GM12865 (cell line): ENCODE measurements at regions not wholly inside any gene's neighbourhood (a gene's known extent, or its start where the extent isn't known, plus 50 kb on each side); places are given as distances from the start of the nearest gene placed in this dataset.

ENCODE experiments used
- DNase-seq: peaks from one replicate; pipeline ENCODE4 v3.0.0; 2010; ENCODE audit warnings: low read depth
- H3K4me3 ChIP-seq: 2 replicates; pipeline ENCODE4 v1.5.1; 2011; ENCODE audit warnings: mild to moderate bottlenecking, low read depth, low read length, control low read depth
- CTCF ChIP-seq: IDR thresholded peaks from 2 replicates; pipeline ENCODE4 v1.5.1; 2011; ENCODE audit warnings: low read length, control low read depth, low read depth, inconsistent platforms; ENCODE audit not compliant: insufficient read depth; ENCODE audit errors: missing control alignments

- H3K4me3 ChIP-seq = no peak overlapping the region
- no peak for DNase-seq
- no peak for TF ChIP-seq CTCF
Observed at GRCh38 chr5:84628918-84629317, 244.2 kb upstream of the EDIL3 start.

GRCh38 chr5:84623019-84623418 is 238.3 kb upstream of the EDIL3 start:
- H3K4me3 ChIP-seq = no peak overlapping the region
- peak; percentile 14 for DNase-seq
- TF ChIP-seq CTCF = no peak

GRCh38 chr5:84622461-84622860 is 237.8 kb upstream of the EDIL3 start:
- TF ChIP-seq CTCF = no peak
- H3K4me3 ChIP-seq = no peak overlapping the region
- no peak for DNase-seq

GRCh38 chr5:84618262-84618661 is 233.6 kb upstream of the EDIL3 start:
- no peak for TF ChIP-seq CTCF
- no peak for DNase-seq
- no peak overlapping the region for H3K4me3 ChIP-seq

DNA sequence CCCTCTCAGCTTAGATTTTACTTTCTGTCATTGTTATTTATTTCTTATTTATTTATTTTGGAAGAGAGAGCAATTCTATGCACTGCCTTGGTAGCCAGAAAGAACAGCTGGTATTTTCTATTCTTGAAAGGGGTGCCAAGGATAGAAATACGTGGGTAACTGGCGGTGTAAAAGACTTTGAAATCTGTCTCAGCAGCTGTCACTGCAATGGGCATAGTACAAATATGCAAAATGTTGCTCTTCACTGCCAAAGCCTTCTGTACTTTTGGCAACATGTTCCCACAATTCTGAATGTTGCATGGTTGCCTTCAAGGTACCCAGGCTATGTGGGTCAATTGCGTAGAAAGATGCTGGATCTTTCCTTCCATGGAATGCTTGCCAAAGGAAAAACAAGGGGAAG is 230.2 kb upstream of the EDIL3 start:
- DNase-seq = no peak
- TF ChIP-seq CTCF = no peak
- H3K4me3 ChIP-seq = no peak overlapping the region

- no peak overlapping the region for H3K4me3 ChIP-seq
- no peak for TF ChIP-seq CTCF
- no peak for DNase-seq
Observed at GRCh38 chr5:84606784-84607183, 222.1 kb upstream of the EDIL3 start.

DNA sequence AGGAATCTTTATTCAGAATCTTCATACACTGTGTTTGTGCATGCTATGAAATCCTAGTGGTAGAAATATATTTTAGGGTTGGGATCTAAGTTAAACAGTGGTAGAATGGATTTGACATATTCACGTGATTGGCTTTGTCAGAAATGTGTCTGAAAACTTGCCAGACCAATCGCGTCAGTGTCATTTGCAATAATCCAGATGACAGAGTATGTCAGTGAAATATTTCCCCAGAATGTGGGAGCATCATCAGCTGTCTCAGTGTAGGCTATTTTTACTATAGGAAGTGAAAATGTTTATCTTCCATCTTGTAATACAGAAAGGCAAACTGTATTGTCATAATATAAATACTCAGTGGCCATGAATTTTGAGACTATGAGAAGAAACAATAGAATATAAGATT is 220.6 kb upstream of the EDIL3 start:
- DNase-seq = no peak
- H3K4me3 ChIP-seq = no peak overlapping the region

More for the DNA sequence above, 220.6 kb upstream of the EDIL3 start:
- TF ChIP-seq CTCF = no peak
